NCI-H345 (cell line): ENCODE measurements at regions not wholly inside any gene's neighbourhood (a gene's known extent, or its start where the extent isn't known, plus 50 kb on each side); places are given as distances from the start of the nearest gene placed in this dataset.
A peak's percentile ranks its signal among the peaks of the same experiment; 100 is the strongest.
"Not testable (repeated sequence)": the region's sequence is repeated elsewhere in the genome, so short reads cannot be mapped to it uniquely, and the experiment has no call there.

Source experiments
- DNase-seq: peaks from one replicate; lab custom pipeline; 2025; lab: John Stamatoyannopoulos, UW

GRCh38 chr7:86592185-86592584, 51.5 kb upstream of the GRM3 start:
- DNase-seq: no peak

GRCh38 chr7:86574006-86574405, 69.7 kb upstream of the GRM3 start:
- no peak for DNase-seq

- no peak for DNase-seq
Measured at GRCh38 chr7:86558680-86559501, 84.8 kb upstream of the GRM3 start.

GRCh38 chr7:86534641-86535040, 109.1 kb upstream of the GRM3 start:
- no peak for DNase-seq

- DNase-seq: no peak
Measured at GRCh38 chr7:86504229-86504628, 139.5 kb upstream of the GRM3 start.

GRCh38 chr7:86499986-86500385, 143.7 kb upstream of the GRM3 start:
- no peak for DNase-seq

GRCh38 chr7:86485827-86486226, 157.9 kb upstream of the GRM3 start:
- no peak for DNase-seq

GRCh38 chr7:86479144-86479543, 164.6 kb upstream of the GRM3 start:
- no peak for DNase-seq

- no peak for DNase-seq
Measured at GRCh38 chr7:86477343-86477935, 166.3 kb upstream of the GRM3 start.

- no peak for DNase-seq
Measured at GRCh38 chr7:86470763-86471162, 172.9 kb upstream of the GRM3 start.

- peak; percentile 60 for DNase-seq
Measured at GRCh38 chr7:86469680-86470295, 173.9 kb upstream of the GRM3 start.

GRCh38 chr7:86454753-86455152, 189.0 kb upstream of the GRM3 start:
- no peak for DNase-seq

- no peak for DNase-seq
Measured at GRCh38 chr7:86453454-86453853, 190.3 kb upstream of the GRM3 start.

GRCh38 chr7:86448856-86449255, 194.9 kb upstream of the GRM3 start:
- no peak for DNase-seq

GRCh38 chr7:86445285-86445684, 198.4 kb upstream of the GRM3 start:
- DNase-seq: no peak

GRCh38 chr7:86444245-86444644, 199.5 kb upstream of the GRM3 start:
- no peak for DNase-seq

GRCh38 chr7:86440420-86440819, 203.3 kb upstream of the GRM3 start:
- DNase-seq: not testable (repeated sequence)

- DNase-seq: no peak
Measured at GRCh38 chr7:86437951-86438450, 205.7 kb upstream of the GRM3 start.

- no peak for DNase-seq
Measured at GRCh38 chr7:86431761-86432160, 211.9 kb upstream of the GRM3 start.

GRCh38 chr7:86411814-86412213, 231.9 kb upstream of the GRM3 start:
- no peak for DNase-seq

GRCh38 chr7:86407291-86407690, 236.4 kb upstream of the GRM3 start:
- DNase-seq: no peak

GRCh38 chr7:86391813-86392212, 251.9 kb upstream of the GRM3 start:
- no peak for DNase-seq

- DNase-seq: not testable (repeated sequence)
Measured at GRCh38 chr7:86375602-86376001, 268.1 kb upstream of the GRM3 start.
